Breast epithelium (tissue), 4 donors: ENCODE measurements at regions not wholly inside any gene's neighbourhood (a gene's known extent, or its start where the extent isn't known, plus 50 kb on each side); places are given as distances from the start of the nearest gene placed in this dataset.

Source experiments
- DNase-seq, 2 donors: peaks; one replicate each; pipeline ENCODE4 v3.0.0-alpha.2; 2019; ENCODE audit warnings: low spot score in 2 of 2
- H3K27ac ChIP-seq, 2 donors: fragments of 200-600 bp; sonication (generic) in 1 of 2; one replicate each; pipeline ENCODE4 v1.5.1; 2016 to 2019; ENCODE audit warnings: mild to moderate bottlenecking in 1 of 2
- H3K27me3 ChIP-seq, 2 donors: fragments of 200-600 bp; sonication (generic) in 1 of 2; one replicate each; pipeline versions ENCODE4 v1.5.1 to v1.6.0; 2017 to 2019; ENCODE audit warnings: control low read depth in 1 of 2, mild to moderate bottlenecking in 1 of 2
- H3K36me3 ChIP-seq: fragments of 200-600 bp; one replicate; pipeline ENCODE4 v1.5.1; 2019
- H3K4me1 ChIP-seq, 2 donors: fragments of 200-600 bp; sonication (generic); one replicate each; pipeline ENCODE4 v1.5.1; 2016 to 2019; ENCODE audit warnings: control low read depth in 1 of 2
- H3K4me3 ChIP-seq, 3 donors: fragments of 200-600 bp; sonication (generic); 1 replicate in 2 of 3; 2 replicates in 1 of 3; pipeline ENCODE4 v1.5.1; 2016 to 2019; ENCODE audit warnings: mild to moderate bottlenecking in 3 of 3, moderate library complexity in 2 of 3
- H3K9me3 ChIP-seq, 2 donors: fragments of 200-600 bp; sonication (generic) in 1 of 2; one replicate each; pipeline ENCODE4 v1.5.1; 2016 to 2019; ENCODE audit warnings: control low read depth in 1 of 2
- POLR2A ChIP-seq: fragments of 450-650 bp; IDR thresholded peaks from one replicate; pipeline ENCODE4 v1.6.1; 2016; ENCODE audit warnings: antibody characterized with exemption, mild to moderate bottlenecking, moderate library complexity
- POLR2AphosphoS5 ChIP-seq, 3 donors: sonication (generic); formaldehyde crosslinking; IDR thresholded peaks; one replicate each; pipeline ENCODE4 v1.6.1; 2017; ENCODE audit warnings: antibody characterized with exemption in 3 of 3
- intact Hi-C: fragments of 100-400 bp; cut with DNase I; formaldehyde crosslinking; loops from one replicate; pipeline ENCODE4 v1.15.1; 2023; ENCODE audit warnings: low total_unique reads
- TF ChIP-seq, protein P1 (sequence below), 3 donors: fragments of 450-650 bp; IDR thresholded peaks; one replicate each; pipeline ENCODE4 v1.5.1; 2016 to 2017; ENCODE audit warnings: antibody characterized with exemption in 3 of 3, mild to moderate bottlenecking in 3 of 3, moderate library complexity in 3 of 3

DNA sequence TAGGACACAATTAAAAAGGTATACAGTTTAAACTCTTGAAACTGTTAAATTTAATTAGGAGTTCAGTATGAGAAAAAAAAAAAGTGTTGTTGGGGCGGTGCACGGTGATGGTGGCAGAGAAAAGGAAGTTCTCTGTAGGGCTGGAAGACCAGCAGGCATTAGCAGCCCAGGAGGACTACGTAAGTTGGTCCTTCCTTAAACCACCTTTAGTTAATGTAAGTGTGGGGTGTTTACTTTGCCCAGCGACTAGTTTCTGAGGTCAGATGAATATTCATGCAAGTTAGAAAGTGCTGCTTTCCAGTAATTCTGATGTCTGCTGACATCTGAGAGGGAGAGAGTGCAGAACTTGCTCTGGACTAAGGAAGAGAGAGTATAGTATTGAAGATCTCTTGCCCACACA, 54.9 kb downstream of the NKX2-1 start:
- Histone ChIP-seq H3K9me3 (no peaks in the 10 kb centered on the region), H3K27me3 (peaks cover 0 to 4% of the 10 kb centered on the region in 2 donors), H3K36me3 (no peaks in the 10 kb centered on the region), H3K4me1 (no peaks in the 10 kb centered on the region), H3K4me3 (no peak overlapping the region), H3K27ac (no peak overlapping the region)
- intact Hi-C loops: no loop called here
- DNase-seq: no peak
- TF ChIP-seq, protein P1, sequence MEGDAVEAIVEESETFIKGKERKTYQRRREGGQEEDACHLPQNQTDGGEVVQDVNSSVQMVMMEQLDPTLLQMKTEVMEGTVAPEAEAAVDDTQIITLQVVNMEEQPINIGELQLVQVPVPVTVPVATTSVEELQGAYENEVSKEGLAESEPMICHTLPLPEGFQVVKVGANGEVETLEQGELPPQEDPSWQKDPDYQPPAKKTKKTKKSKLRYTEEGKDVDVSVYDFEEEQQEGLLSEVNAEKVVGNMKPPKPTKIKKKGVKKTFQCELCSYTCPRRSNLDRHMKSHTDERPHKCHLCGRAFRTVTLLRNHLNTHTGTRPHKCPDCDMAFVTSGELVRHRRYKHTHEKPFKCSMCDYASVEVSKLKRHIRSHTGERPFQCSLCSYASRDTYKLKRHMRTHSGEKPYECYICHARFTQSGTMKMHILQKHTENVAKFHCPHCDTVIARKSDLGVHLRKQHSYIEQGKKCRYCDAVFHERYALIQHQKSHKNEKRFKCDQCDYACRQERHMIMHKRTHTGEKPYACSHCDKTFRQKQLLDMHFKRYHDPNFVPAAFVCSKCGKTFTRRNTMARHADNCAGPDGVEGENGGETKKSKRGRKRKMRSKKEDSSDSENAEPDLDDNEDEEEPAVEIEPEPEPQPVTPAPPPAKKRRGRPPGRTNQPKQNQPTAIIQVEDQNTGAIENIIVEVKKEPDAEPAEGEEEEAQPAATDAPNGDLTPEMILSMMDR (IDR thresholded peaks at IDR 0.05): no peak
- TF ChIP-seq POLR2AphosphoS5 (IDR thresholded peaks at IDR 0.05): no peak
- TF ChIP-seq POLR2A: no peak

DNA sequence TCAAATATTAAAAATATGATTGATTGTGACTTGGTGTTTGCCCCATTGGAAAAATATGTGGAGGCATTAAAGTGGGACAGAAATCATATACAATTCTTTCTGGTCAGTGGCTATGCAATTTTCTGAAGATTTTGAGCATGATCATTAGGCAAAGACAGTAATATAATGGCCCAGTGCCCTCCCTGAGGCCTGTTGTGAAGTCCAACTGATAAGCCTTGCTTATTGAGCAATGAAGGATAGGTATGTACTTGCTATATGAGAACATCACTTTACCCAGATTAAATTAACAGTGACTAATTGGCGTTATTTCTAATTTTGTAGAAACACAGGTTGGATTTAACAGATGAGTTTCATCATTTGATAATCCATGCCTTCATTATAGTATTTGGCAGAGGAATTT, 57.1 kb downstream of the NKX2-1 start:
- H3K27me3 ChIP-seq: peaks cover 0 to 3% of the 10 kb centered on the region in 2 donors
- no peak for DNase-seq
- H3K36me3 ChIP-seq: no peaks in the 10 kb centered on the region
- no peak overlapping the region for H3K27ac ChIP-seq
- no peaks in the 10 kb centered on the region for H3K9me3 ChIP-seq
- intact Hi-C loops: no loop called here
- no peaks in the 10 kb centered on the region for H3K4me1 ChIP-seq
- TF ChIP-seq POLR2AphosphoS5 (IDR thresholded peaks at IDR 0.05) (no peak), POLR2A (no peak)
- TF ChIP-seq, protein P1 (IDR thresholded peaks at IDR 0.05): no peak
- H3K4me3 ChIP-seq: no peak overlapping the region

DNA sequence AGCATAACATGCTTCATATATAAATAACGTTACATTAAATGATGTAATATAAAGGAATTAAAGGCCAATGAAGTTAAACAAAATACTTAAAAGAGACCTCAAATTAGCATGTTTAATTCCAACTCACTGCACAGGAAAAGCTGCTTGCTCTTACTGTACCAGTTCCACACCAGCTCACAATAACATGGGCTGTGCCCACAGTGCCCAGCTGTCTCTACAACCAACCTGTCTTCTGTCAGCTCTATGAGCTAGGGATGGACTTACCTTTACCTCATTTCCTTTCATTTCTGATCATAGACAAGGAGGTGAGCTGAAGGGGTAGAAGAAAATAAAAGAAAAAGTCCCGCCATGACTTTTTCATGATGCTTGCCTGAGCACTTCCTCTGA, 64.8 kb downstream of the NKX2-1 start:
- Histone ChIP-seq H3K4me3 (no peak overlapping the region), H3K27ac (no peak overlapping the region), H3K9me3 (no peaks in the 10 kb centered on the region), H3K27me3 (peaks cover 0 to 3% of the 10 kb centered on the region in 2 donors), H3K36me3 (no peaks in the 10 kb centered on the region), H3K4me1 (no peaks in the 10 kb centered on the region)
- intact Hi-C loops: no loop called here
- TF ChIP-seq POLR2A: no peak
- no peak for DNase-seq

DNA sequence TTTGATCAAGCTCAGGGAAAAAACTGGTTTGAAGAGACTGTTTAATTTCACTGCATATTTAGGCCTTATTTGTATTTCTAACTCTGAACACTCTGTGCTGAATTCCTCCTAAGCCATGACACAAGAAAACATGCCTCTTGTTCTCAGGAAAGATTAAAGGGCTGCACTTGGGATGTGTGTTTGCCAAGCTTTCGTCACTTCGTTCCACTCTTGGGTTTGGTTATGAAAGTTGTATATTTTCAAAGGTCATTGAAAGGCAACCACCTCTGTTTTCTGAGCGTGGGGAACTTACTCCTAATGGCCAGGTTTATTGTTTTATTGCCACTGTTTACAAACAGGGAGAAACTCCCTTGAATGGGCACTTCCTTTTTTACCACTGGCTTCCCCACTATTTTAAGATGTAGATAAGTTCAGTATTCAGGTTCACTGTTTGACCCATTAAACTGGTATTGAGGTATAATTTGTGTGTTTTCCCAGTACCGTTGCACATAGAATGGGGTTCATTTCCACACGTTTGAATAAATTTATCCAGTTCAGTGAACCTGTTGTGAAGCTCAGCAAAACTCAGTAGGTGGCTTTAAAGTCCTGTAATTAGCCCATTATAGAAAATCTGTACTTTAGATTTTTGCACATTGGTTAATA, 65.3 kb downstream of the NKX2-1 start:
- no peaks in the 10 kb centered on the region for H3K9me3 ChIP-seq
- TF ChIP-seq, protein P1 (IDR thresholded peaks at IDR 0.05): no peak
- TF ChIP-seq POLR2A (no peak), POLR2AphosphoS5 (IDR thresholded peaks at IDR 0.05) (no peak)
- H3K27me3 ChIP-seq: peaks cover 0 to 3% of the 10 kb centered on the region in 2 donors
- H3K4me3 ChIP-seq: no peak overlapping the region
- no peaks in the 10 kb centered on the region for H3K36me3 ChIP-seq
- H3K4me1 ChIP-seq: no peaks in the 10 kb centered on the region
- intact Hi-C loops: no loop called here
- no peak for DNase-seq
- no peak overlapping the region for H3K27ac ChIP-seq

DNA sequence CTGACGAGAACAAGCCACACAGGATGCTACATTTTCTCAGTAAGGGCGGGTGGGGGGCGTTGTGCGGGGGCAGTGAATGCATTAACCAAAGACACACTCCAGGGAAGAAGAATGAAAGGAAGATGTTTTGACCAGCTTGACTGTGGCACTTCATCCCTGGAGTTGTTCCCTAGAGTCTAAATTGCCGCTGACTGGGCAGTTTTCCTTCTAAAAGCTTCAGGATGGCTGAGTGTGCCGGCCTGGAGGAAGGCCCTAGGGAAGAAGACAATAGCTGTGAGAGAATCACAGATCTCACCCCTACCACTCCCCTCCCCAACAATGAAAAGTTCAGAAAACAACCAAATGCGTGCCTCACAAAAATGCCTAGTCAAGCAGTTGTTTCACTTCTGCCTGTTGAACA, 67.2 kb downstream of the NKX2-1 start:
- Histone ChIP-seq H3K9me3 (no peaks in the 10 kb centered on the region), H3K4me3 (no peak overlapping the region), H3K27ac (no peak overlapping the region), H3K4me1 (no peaks in the 10 kb centered on the region), H3K36me3 (no peaks in the 10 kb centered on the region), H3K27me3 (no peaks in the 10 kb centered on the region)
- TF ChIP-seq POLR2A (no peak), POLR2AphosphoS5 (IDR thresholded peaks at IDR 0.05) (no peak)
- TF ChIP-seq, protein P1 (IDR thresholded peaks at IDR 0.05): no peak
- intact Hi-C loops: no loop called here
- no peak for DNase-seq
